OCI-LY7 (cell line): ENCODE measurements at regions not wholly inside any gene's neighbourhood (a gene's known extent, or its start where the extent isn't known, plus 50 kb on each side); places are given as distances from the start of the nearest gene placed in this dataset.

Source experiments
- BruUV-seq: library from RNA; stranded (reverse); fragments of 400-500 nt; replicated peaks from 2 replicates; lab custom pipeline; 2021; lab: Mats Ljungman, UMichigan
- CTCF ChIA-PET: fragments of 300-600 bp; sonication (Branson Sonifier 250); formaldehyde crosslinking; loops from one replicate; lab custom pipeline; 2022; ENCODE audit warnings: antibody characterized with exemption; ENCODE audit not compliant: unreplicated experiment; lab: Charles Lee
- POLR2A ChIA-PET: fragments of 300-600 bp; sonication (Branson Sonifier 250); formaldehyde crosslinking; loops from one replicate; lab custom pipeline; 2022; ENCODE audit warnings: antibody characterized with exemption; lab: Charles Lee
- DNase-seq: peaks from one replicate; pipeline ENCODE4 v3.0.0-alpha.2; 2015; ENCODE audit warnings: low spot score
- H2AFZ ChIP-seq: fragments of 200-600 bp; sonication (generic), shearing (Covaris generic); 2 replicates; pipeline ENCODE4 v1.6.1; 2014; ENCODE audit warnings: mild to moderate bottlenecking, antibody characterized with exemption, low read length, moderate library complexity
- H3K27ac ChIP-seq: fragments of 200-600 bp; sonication (generic); 2 replicates; pipeline ENCODE4 v1.5.1; 2014; ENCODE audit warnings: mixed run types, low read depth, mild to moderate bottlenecking, moderate library complexity, low read length, inconsistent platforms; ENCODE audit not compliant: poor library complexity, severe bottlenecking
- H3K36me3 ChIP-seq: fragments of 200-600 bp; sonication (generic); 2 replicates; pipeline ENCODE4 v1.6.1; 2014; ENCODE audit warnings: mild to moderate bottlenecking, antibody characterized with exemption, low read length, moderate library complexity, mixed read lengths; ENCODE audit not compliant: insufficient read depth
- H3K4me1 ChIP-seq: fragments of 200-600 bp; sonication (generic); 2 replicates; pipeline ENCODE4 v1.5.1; 2014; ENCODE audit warnings: mild to moderate bottlenecking, low read length; ENCODE audit not compliant: insufficient read depth, poor library complexity, severe bottlenecking
- H3K4me2 ChIP-seq: fragments of 200-600 bp; sonication (generic); 2 replicates; pipeline ENCODE4 v1.6.1; 2014; ENCODE audit warnings: mild to moderate bottlenecking, low read length
- H3K4me3 ChIP-seq: fragments of 200-600 bp; sonication (generic); 2 replicates; pipeline ENCODE4 v1.5.1; 2014; ENCODE audit warnings: mild to moderate bottlenecking, low read depth, low read length; ENCODE audit not compliant: poor library complexity, severe bottlenecking
- H3K79me2 ChIP-seq: fragments of 200-600 bp; sonication (generic); 2 replicates; pipeline ENCODE4 v1.6.1; 2016; ENCODE audit warnings: low read depth, mild to moderate bottlenecking, low read length, moderate library complexity, mixed read lengths; ENCODE audit not compliant: insufficient read depth
- H3K9me2 ChIP-seq: fragments of 200-600 bp; sonication (generic); 2 replicates; pipeline ENCODE4 v1.6.1; 2016; ENCODE audit warnings: mild to moderate bottlenecking, low read length, mixed read lengths; ENCODE audit not compliant: insufficient read depth
- H3K9me3 ChIP-seq: fragments of 200-600 bp; sonication (generic); 2 replicates; pipeline ENCODE4 v1.6.1; 2014; ENCODE audit warnings: mild to moderate bottlenecking, mixed run types, low read length, mixed read lengths
- H4K20me1 ChIP-seq: fragments of 200-600 bp; sonication (generic); 2 replicates; pipeline ENCODE4 v1.6.1; 2014; ENCODE audit warnings: mild to moderate bottlenecking, antibody characterized with exemption, low read length, moderate library complexity, mixed read lengths; ENCODE audit not compliant: insufficient read depth
- CTCF ChIP-seq: fragments of 200-600 bp; sonication (generic); conservative IDR thresholded peaks from 2 replicates; pipeline ENCODE4 v1.5.1; 2014; ENCODE audit warnings: mild to moderate bottlenecking, antibody characterized with exemption, low read length, moderate library complexity, mixed read lengths
- EZH2phosphoT487 ChIP-seq: fragments of 200-600 bp; sonication (generic); IDR thresholded peaks from 2 replicates; pipeline ENCODE4 v1.6.1; 2018; ENCODE audit warnings: low read depth, borderline replicate concordance, mild to moderate bottlenecking, mixed run types, antibody characterized with exemption, low read length, moderate library complexity, mixed read lengths
- intact Hi-C: fragments of 100-400 bp; cut with micrococcal nuclease; formaldehyde crosslinking; loops from one replicate; pipeline ENCODE4 v1.10.0; 2022; ENCODE audit not compliant: unreplicated experiment

GRCh38 chr6:135753196-135753595 lies 98.3 kb upstream of the PDE7B start:
- BruUV-seq: no TSS peak
- H3K4me2 ChIP-seq: no peak overlapping the region
- no peaks in the 10 kb centered on the region for H3K79me2 ChIP-seq
- CTCF ChIA-PET: no interaction called here
- no peaks in the 10 kb centered on the region for H3K9me3 ChIP-seq
- no peak overlapping the region for H3K27ac ChIP-seq
- no peak for TF ChIP-seq CTCF
- no peak for TF ChIP-seq EZH2phosphoT487
- POLR2A ChIA-PET: interaction anchor here (1.2 kb wide), 1 partner anchor 11 kb away, joined by 3 read pairs; no protein-coding TSS in a partner anchor
- H2AFZ ChIP-seq: no peak overlapping the region
- intact Hi-C loops: loop anchor here (10.0 kb wide), 1 partner anchor 298 kb away; no protein-coding TSS in a partner anchor
- H3K4me1 ChIP-seq: no peaks in the 10 kb centered on the region
- no peak for DNase-seq
- H4K20me1 ChIP-seq: no peaks in the 10 kb centered on the region
- H3K9me2 ChIP-seq: no peaks in the 10 kb centered on the region
- no peaks in the 10 kb centered on the region for H3K36me3 ChIP-seq
- H3K4me3 ChIP-seq: no peak overlapping the region

- no TSS peak for BruUV-seq
- H3K4me2 ChIP-seq: no peak overlapping the region
- POLR2A ChIA-PET: interaction anchor here (0.7 kb wide), 1 partner anchor 368 kb away, joined by 3 read pairs; no protein-coding TSS in a partner anchor
Observed at GRCh38 chr6:135759831-135760230, 91.7 kb upstream of the PDE7B start.

More at GRCh38 chr6:135759831-135760230, 91.7 kb upstream of the PDE7B start:
- Histone ChIP-seq H3K79me2 (no peaks in the 10 kb centered on the region), H3K27ac (no peak overlapping the region), H3K4me1 (no peaks in the 10 kb centered on the region), H4K20me1 (no peaks in the 10 kb centered on the region), H3K9me2 (no peaks in the 10 kb centered on the region), H2AFZ (no peak overlapping the region), H3K4me3 (no peak overlapping the region), H3K36me3 (no peaks in the 10 kb centered on the region), H3K9me3 (no peaks in the 10 kb centered on the region)
- intact Hi-C loops: loop anchor here (10.0 kb wide), 1 partner anchor 305 kb away; no protein-coding TSS in a partner anchor
- TF ChIP-seq EZH2phosphoT487 (no peak), CTCF (peak; percentile 51)
- peak; percentile 6 for DNase-seq
- CTCF ChIA-PET: no interaction called here
